CD4-positive, CD25-positive, alpha-beta regulatory T cell (primary cell): ENCODE measurements at regions not wholly inside any gene's neighbourhood (a gene's known extent, or its start where the extent isn't known, plus 50 kb on each side); places are given as distances from the start of the nearest gene placed in this dataset.
A peak's percentile ranks its signal among the peaks of the same experiment; 100 is the strongest.

ENCODE experiments used
- ATAC-seq, 2 donors: fragments of 150-1000 bp; cut with Tn5 transposase; one replicate each; pipeline ENCODE4 v1.10.0; 2021; ENCODE audit warnings: low read depth in 2 of 2, moderate number of reproducible peaks in 2 of 2, moderate library complexity in 1 of 2
- DNase-seq, 3 donors: peaks; one replicate each; pipeline versions ENCODE4 v3.0.0 to v3.0.0-alpha.2; 2012 to 2022; ENCODE audit warnings: mixed read lengths in 1 of 3
- H3K27ac ChIP-seq: one replicate; pipeline ENCODE4 v1.7.0; 2013; ENCODE audit warnings: mild to moderate bottlenecking, low read length; ENCODE audit not compliant: insufficient read depth, poor library complexity, severe bottlenecking
- H3K27me3 ChIP-seq: one replicate; pipeline ENCODE4 v1.7.0; 2013; ENCODE audit warnings: low read length; ENCODE audit not compliant: control insufficient read depth, insufficient read depth
- H3K36me3 ChIP-seq: one replicate; pipeline ENCODE4 v1.7.0; 2013; ENCODE audit warnings: mild to moderate bottlenecking, low read length, moderate library complexity; ENCODE audit not compliant: control insufficient read depth, insufficient read depth
- H3K4me1 ChIP-seq: 2 replicates; pipeline ENCODE4 v1.7.0; 2013; ENCODE audit warnings: mild to moderate bottlenecking, low read length; ENCODE audit not compliant: insufficient read depth, control insufficient read depth, poor library complexity, severe bottlenecking
- H3K4me3 ChIP-seq: one replicate; pipeline ENCODE4 v1.7.0; 2013; ENCODE audit warnings: low read depth, mild to moderate bottlenecking, low read length, moderate library complexity
- H3K9me3 ChIP-seq, 2 experiments: 1 replicate in 1 of 2; 2 replicates in 1 of 2; pipeline ENCODE4 v1.7.0; 2013; ENCODE audit warnings: low read length in 2 of 2, mild to moderate bottlenecking in 1 of 2, moderate library complexity in 1 of 2; ENCODE audit not compliant: control insufficient read depth in 2 of 2
- H3K27ac Mint-ChIP-seq, 3 donors: one replicate each; pipeline ENCODE4 v1.8.0; 2020 to 2022; ENCODE audit warnings: mild to moderate bottlenecking in 3 of 3, mixed read lengths in 3 of 3, moderate library complexity in 2 of 3
- H3K27me3 Mint-ChIP-seq: one replicate; pipeline ENCODE4 v1.8.0; 2022; ENCODE audit warnings: mild to moderate bottlenecking, mixed read lengths
- H3K36me3 Mint-ChIP-seq: one replicate; pipeline ENCODE4 v1.8.0; 2020; ENCODE audit warnings: mixed read lengths
- H3K4me1 Mint-ChIP-seq, 4 donors: one replicate each; pipeline ENCODE4 v1.8.0; 2020 to 2022; ENCODE audit warnings: mixed read lengths in 4 of 4, mild to moderate bottlenecking in 1 of 4
- H3K4me3 Mint-ChIP-seq, 4 donors: one replicate each; pipeline ENCODE4 v1.8.0; 2020 to 2022; ENCODE audit warnings: mild to moderate bottlenecking in 4 of 4, mixed read lengths in 4 of 4, moderate library complexity in 3 of 4
- H3K9me3 Mint-ChIP-seq, 7 donors: one replicate each; pipeline ENCODE4 v1.8.0; 2020 to 2022; ENCODE audit warnings: mixed read lengths in 7 of 7, mild to moderate bottlenecking in 3 of 7, moderate library complexity in 2 of 7

GRCh38 chr21:38734646-38735365, 70.9 kb upstream of the ETS2 start:
- Mint-ChIP-seq H3K27me3 (peaks cover 43% of the 10 kb centered on the region), H3K4me1 (peaks cover 0 to 9% (median 6%) of the 10 kb centered on the region in 4 donors), H3K36me3 (no peaks in the 10 kb centered on the region), H3K9me3 (no peaks in the 10 kb centered on the region), H3K27ac (peak overlapping the region in 1 of 3 donors; percentile 43), H3K4me3 (peak overlapping the region in 2 of 4 donors; percentile 74 to 84)
- Histone ChIP-seq H3K36me3 (no peaks in the 10 kb centered on the region), H3K27ac (no peak overlapping the region), H3K9me3 (no peaks in the 10 kb centered on the region), H3K4me3 (no peak overlapping the region), H3K4me1 (peaks cover 6% of the 10 kb centered on the region), H3K27me3 (peaks cover 20% of the 10 kb centered on the region)
- DNase-seq (no peak), ATAC-seq (no peak)

- no peaks in the 10 kb centered on the region for H3K36me3 ChIP-seq
- no peak overlapping the region for H3K27ac ChIP-seq
- no peak overlapping the region for H3K4me3 ChIP-seq
- H3K27me3 ChIP-seq, result peaks cover 23% of the 10 kb centered on the region
- Mint-ChIP-seq H3K27ac (no peak overlapping the region), H3K36me3 (no peaks in the 10 kb centered on the region), H3K9me3 (no peaks in the 10 kb centered on the region), H3K4me1 (peaks cover 0 to 15% (median 9%) of the 10 kb centered on the region in 4 donors), H3K4me3 (no peak overlapping the region), H3K27me3 (peaks cover 35% of the 10 kb centered on the region)
- peaks cover 7% of the 10 kb centered on the region for H3K4me1 ChIP-seq
- no peak for DNase-seq
- no peak for ATAC-seq
- H3K9me3 ChIP-seq, result no peaks in the 10 kb centered on the region
These were observed 70.0 kb upstream of the ETS2 start for GRCh38 chr21:38735626-38736206.

- Histone ChIP-seq H3K4me1 (peaks cover 13% of the 10 kb centered on the region), H3K27ac (no peak overlapping the region), H3K9me3 (no peaks in the 10 kb centered on the region), H3K36me3 (no peaks in the 10 kb centered on the region), H3K27me3 (peaks cover 15% of the 10 kb centered on the region), H3K4me3 (no peak overlapping the region)
- Mint-ChIP-seq H3K4me3 (no peak overlapping the region), H3K27ac (peak overlapping the region in 1 of 3 donors; percentile 2), H3K36me3 (no peaks in the 10 kb centered on the region), H3K4me1 (peaks cover 0 to 33% (median 7%) of the 10 kb centered on the region in 4 donors), H3K9me3 (peaks cover 0 to 3% (median 0%) of the 10 kb centered on the region in 7 donors), H3K27me3 (peaks cover 23% of the 10 kb centered on the region)
- peak in 1 of 3 donors; percentile 30 for DNase-seq
- ATAC-seq, result no peak
These were observed 65.6 kb upstream of the ETS2 start for GRCh38 chr21:38740090-38740489.

DNA sequence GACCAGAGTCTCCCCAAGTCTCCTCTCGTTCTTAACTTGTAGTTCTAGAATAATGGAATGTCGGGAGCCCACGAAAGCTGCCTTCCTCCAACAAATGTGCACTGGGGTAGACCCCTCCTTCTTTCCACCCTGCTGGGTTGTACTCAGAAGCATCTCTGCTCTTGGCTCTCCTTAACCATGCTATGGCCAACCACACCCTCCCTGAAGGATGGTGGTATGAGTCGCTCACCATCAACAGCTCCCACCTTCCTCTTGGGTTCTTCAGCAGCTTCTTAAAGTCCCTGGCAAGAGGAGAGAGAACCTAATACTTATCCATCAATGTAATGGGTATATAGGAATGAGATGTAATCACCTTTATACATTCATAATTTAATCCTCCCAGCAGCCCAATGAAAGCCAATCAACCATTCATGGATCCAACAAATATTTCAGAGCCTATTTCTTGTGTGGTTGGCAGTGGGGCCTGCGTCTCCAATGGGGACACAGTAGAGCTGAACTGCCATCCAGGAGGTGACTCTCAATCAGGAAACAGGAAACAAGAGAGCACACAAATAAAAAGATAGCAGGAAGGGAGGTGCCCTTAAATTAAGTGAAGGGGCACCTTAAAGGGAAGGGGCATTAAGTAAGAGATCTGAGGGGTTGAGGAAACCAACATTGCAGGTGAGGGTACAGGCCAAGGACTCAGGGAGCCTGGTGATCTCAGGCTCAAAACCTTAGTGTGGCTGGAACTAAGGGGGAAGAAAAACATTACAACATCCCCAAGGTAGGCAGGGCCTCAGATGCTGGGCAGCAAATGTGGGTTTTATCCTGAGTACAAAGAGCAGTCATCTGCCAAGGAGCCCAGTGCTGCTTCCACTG, 64.4 kb upstream of the ETS2 start:
- H3K4me3 ChIP-seq, result no peak overlapping the region
- ATAC-seq, result peak in 1 of 2 donors; percentile 31
- no peaks in the 10 kb centered on the region for H3K9me3 ChIP-seq
- Mint-ChIP-seq H3K4me1 (peaks cover 0 to 33% (median 7%) of the 10 kb centered on the region in 4 donors), H3K4me3 (peak overlapping the region in 3 of 4 donors; percentile 14 to 24 (median 19)), H3K27ac (peak overlapping the region; percentile 11 to 77 (median 74)), H3K36me3 (no peaks in the 10 kb centered on the region), H3K9me3 (peaks cover 0 to 3% (median 0%) of the 10 kb centered on the region in 7 donors), H3K27me3 (peaks cover 12% of the 10 kb centered on the region)
- peaks cover 10% of the 10 kb centered on the region for H3K27me3 ChIP-seq
- DNase-seq, result peak in 1 of 3 donors; percentile 55
- H3K4me1 ChIP-seq, result peaks cover 13% of the 10 kb centered on the region
- no peaks in the 10 kb centered on the region for H3K36me3 ChIP-seq
- no peak overlapping the region for H3K27ac ChIP-seq

- ATAC-seq (no peak), DNase-seq (no peak)
- Histone ChIP-seq H3K36me3 (no peaks in the 10 kb centered on the region), H3K4me3 (no peak overlapping the region), H3K27ac (no peak overlapping the region), H3K27me3 (peaks cover 5% of the 10 kb centered on the region), H3K9me3 (no peaks in the 10 kb centered on the region), H3K4me1 (peaks cover 13% of the 10 kb centered on the region)
- Mint-ChIP-seq H3K4me1 (peaks cover 0 to 33% (median 7%) of the 10 kb centered on the region in 4 donors), H3K9me3 (peaks cover 0 to 3% (median 0%) of the 10 kb centered on the region in 7 donors), H3K27ac (peak overlapping the region in 2 of 3 donors; percentile 11 to 77), H3K4me3 (no peak overlapping the region), H3K27me3 (peaks cover 6% of the 10 kb centered on the region), H3K36me3 (no peaks in the 10 kb centered on the region)
These were observed 63.8 kb upstream of the ETS2 start for GRCh38 chr21:38741950-38742256.

DNA sequence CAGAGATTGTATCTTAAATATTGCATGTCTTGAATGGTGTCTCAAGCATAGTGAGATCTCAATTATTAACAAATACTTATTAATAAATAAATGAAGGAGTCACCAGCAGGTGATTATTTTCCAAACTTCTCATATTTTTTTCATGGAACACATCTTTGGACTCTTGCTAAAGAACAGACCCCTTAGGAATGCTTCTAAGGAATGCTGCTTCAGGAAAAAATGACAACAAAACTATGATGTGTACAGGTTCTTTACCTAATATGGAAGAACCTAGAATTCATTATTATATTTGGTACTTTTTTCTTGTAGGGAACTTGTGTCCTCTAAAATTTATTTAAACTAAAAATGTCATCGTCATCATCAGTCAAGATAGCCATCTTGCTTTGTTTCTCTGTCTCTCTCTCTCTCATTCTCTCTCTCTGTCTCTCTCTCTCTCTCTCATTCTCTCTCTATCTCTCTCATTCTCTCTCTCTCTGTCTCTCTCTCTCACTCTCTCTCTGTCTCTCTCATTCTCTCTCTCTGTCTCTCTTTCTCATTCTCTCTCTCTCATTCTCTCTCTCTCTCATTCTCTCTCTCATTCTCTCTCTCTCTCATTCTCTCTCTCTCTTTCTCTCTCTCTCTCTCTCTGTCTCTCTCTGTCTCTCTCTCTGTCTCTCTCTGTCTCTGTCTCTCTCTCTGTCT, 63.0 kb upstream of the ETS2 start:
- no peak overlapping the region for H3K27ac ChIP-seq
- peaks cover 4% of the 10 kb centered on the region for H3K27me3 ChIP-seq
- Mint-ChIP-seq H3K36me3 (no peaks in the 10 kb centered on the region), H3K4me1 (peaks cover 0 to 33% (median 7%) of the 10 kb centered on the region in 4 donors), H3K9me3 (peaks cover 0 to 3% (median 0%) of the 10 kb centered on the region in 7 donors), H3K4me3 (no peak overlapping the region), H3K27me3 (peaks cover 4% of the 10 kb centered on the region), H3K27ac (peak overlapping the region; percentile 2 to 32 (median 2))
- H3K36me3 ChIP-seq, result no peaks in the 10 kb centered on the region
- ATAC-seq, result no peak
- H3K4me1 ChIP-seq, result peaks cover 13% of the 10 kb centered on the region
- DNase-seq, result no peak
- no peaks in the 10 kb centered on the region for H3K9me3 ChIP-seq
- H3K4me3 ChIP-seq, result no peak overlapping the region

- no peak for DNase-seq
- peaks cover 13% of the 10 kb centered on the region for H3K4me1 ChIP-seq
- H3K27ac ChIP-seq, result no peak overlapping the region
- peaks cover 4% of the 10 kb centered on the region for H3K27me3 ChIP-seq
- Mint-ChIP-seq H3K9me3 (peaks cover 0 to 3% (median 0%) of the 10 kb centered on the region in 7 donors), H3K27ac (peak overlapping the region in 1 of 3 donors; percentile 15), H3K4me3 (no peak overlapping the region), H3K4me1 (peaks cover 0 to 33% (median 7%) of the 10 kb centered on the region in 4 donors), H3K36me3 (no peaks in the 10 kb centered on the region), H3K27me3 (no peaks in the 10 kb centered on the region)
- no peak for ATAC-seq
- H3K9me3 ChIP-seq, result no peaks in the 10 kb centered on the region
- H3K36me3 ChIP-seq, result no peaks in the 10 kb centered on the region
- no peak overlapping the region for H3K4me3 ChIP-seq
These were observed 61.8 kb upstream of the ETS2 start for GRCh38 chr21:38743772-38744529.
